HS-27A (cell line): ENCODE measurements at regions not wholly inside any gene's neighbourhood (a gene's known extent, or its start where the extent isn't known, plus 50 kb on each side); places are given as distances from the start of the nearest gene placed in this dataset.

Source experiments
- DNase-seq: peaks from one replicate; pipeline ENCODE4 v3.0.0-alpha.2; 2012; ENCODE audit warnings: low read depth, missing footprints

DNA sequence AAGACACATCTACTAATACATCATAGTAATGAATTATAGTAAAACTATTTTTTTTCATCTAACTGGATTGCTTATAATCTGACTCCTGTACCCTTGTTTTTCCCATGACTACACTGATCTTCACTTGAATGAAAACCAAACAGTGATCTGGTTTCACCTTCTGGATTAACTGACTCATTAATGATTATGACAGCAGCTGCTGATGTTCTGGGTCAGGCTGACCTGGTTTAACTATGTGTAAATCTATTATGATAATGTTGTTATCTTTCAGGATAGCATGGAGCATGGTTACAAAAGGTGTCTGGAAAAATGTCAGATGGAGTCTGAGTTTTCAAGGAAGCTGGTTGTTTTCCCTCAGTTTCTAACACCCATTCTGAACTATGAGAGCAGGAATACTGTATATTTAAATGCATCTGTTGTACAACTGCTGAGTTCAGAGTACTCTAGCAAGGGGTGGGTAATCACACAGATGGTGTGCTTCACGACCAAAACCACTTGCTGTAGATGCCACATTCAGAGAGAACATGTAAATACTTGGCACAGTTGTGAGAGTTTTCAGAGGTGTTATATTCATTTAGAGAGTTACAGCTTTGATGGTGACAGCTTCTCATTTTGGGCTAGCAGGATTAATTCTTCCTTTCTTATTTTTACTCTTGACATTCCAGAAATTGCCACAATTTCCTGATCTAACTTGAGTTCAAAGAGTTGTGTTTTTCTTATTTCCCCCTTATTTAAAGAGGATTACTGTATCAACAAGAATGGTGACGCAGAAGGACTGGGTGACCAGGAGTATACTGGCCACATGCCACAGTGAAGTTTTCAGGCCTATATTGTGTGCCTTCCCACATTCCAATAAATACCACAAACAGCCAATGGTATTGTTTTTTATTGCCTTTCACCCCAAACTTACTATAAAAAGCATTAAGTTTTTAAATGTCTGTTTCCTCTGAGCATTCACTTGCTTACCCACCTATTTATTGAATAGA, 249.7 kb upstream of the TET2 start:
- peak; percentile 29 for DNase-seq

DNA sequence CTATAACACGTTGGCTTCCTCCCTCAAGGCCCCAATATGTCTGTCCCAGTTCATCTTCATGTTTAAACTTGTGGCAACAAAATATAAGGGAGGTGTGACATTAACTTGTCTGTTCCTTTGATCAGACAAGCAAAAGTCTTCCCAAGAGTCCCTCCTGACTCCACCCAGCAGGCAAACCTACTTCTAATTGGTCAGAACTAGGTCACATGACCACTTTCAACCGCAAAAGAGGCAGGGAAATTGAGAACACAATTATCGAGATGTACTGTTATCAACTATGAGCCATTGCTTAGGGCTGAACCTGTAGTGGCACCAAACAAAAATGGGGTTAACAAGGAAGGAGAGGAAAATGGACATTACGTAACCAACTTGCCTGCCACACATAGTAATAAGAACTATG, 246.8 kb upstream of the TET2 start:
- no peak for DNase-seq

DNA sequence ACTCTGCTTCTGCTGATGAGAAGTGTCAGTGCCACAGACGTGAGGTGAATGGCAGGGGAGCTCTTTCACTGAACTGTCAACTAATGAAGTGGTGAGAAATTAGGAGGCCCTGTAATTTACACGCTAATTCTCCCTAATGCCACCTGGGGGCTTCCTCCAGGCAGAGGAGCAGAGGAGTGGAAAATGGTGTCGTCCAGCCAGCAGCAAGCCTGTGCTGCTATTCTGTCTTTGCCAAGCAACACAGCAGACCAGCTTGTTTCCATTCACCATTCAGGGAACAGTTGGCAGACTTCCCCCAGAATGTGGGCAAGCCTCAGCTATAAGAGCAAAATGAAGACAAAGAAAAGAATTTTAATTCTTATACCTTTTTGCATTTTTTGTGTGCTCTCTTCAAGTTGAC, 245.2 kb upstream of the TET2 start:
- no peak for DNase-seq

DNA sequence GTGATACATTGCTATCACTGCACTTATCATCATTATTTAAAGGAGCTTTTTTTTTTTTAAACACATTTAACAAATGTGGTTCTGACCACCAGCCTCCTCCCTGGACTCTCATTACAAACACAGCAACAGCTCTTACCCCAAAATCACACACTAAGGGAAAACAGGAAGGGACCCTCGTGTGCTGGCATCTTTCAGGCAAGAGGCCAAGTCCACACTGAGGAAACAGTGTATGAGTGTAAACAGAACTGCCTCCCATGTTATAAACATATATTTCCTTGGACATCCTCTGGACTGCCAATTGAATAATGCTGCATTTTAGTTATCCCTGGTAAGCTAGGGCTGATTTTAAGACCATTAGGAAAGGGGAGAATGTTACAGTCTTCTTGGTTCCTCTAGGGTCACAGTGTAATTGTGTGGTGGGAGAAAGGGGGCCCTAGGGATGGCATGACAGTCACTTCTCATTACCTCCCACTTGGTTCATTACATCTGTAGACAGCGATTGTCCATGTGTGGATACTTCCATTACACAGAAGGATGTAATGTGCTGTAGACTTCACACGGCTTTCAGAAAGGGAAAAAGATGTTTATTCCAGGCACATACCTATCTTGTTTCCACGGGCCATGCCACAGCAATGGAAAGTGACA, 244.6 kb upstream of the TET2 start:
- DNase-seq: no peak

DNA sequence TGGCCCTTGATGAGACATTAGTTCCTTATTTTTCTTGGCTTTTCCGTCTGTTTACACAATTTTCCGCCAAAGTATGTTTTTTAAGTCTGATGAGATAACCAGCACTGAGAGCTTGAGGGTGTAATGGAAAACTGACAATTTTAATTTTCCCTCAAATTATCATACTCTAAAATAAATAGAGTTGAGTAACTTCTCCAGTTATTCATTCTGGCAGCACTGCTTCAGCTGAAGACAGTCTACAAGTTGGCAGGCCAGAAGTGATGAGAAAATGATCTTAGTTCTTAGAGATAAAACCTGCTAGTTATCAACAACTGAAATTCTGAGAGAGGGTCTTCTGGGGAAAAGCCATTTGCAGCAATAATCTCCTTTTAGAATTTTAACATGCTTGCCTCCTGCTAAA, 241.6 kb upstream of the TET2 start:
- no peak for DNase-seq

DNA sequence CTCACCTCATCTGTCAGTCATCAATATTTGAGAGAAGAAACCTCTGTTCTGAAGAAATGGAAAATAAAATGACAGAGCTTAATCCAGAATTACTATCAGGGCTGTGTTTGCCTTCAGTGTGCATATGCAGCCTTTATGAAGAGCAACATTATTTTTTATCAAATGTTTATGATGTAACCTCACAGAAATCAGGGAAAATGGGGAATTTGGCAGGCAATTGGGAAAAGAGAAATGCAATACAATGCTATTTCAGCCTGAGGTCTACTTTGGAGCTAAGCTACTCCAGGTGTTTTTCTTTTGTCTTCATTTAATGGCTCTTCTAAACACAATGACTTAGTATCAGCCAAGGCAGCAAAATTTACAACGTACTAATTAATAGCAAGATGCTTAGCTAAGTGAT, 241.1 kb upstream of the TET2 start:
- no peak for DNase-seq

DNA sequence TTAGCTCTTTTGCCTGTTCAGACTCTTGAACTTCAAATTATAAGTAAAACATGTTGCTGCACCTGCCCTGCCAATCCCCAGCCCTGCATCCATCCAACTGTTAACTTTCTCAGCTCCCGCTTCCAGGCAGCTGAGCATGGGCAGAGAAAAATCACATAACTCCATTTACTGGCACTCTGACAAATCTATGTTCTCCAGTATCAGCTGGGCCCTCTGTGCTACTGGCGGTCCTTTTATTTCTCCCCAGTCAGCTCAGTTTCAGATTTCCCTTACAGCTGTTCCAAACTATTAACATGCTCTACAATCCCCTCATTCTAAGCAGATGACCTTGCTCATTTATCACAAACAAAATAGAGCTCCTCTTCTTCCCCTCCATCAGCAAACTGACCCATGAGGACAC, 240.4 kb upstream of the TET2 start:
- no peak for DNase-seq

DNA sequence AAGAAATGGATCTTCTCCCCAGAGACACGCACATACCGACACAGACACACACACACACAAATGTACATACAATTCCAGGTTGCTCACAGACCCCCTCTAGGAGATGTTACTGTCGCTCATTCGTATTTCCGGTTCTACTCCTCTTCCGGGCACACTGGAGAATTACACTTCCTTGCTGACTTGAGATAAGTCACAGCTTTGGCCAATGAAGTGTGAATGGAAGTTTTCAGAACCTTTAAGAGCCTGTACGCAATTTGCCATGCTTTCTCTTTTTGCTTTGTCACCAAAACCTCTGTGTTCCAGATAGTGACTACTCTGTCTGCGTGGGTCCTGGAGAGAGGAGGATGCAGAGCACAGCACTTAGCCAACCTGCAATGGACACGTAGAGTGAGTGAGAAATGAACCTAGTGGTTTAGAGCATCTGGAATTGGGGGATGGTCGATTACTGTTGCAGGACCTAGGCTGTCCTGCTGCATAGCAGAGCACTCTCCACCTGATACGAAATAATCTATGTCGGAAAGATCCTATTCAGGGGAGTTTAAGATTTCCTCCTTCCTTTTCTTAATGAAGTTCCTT, 239.5 kb upstream of the TET2 start:
- DNase-seq: no peak

DNA sequence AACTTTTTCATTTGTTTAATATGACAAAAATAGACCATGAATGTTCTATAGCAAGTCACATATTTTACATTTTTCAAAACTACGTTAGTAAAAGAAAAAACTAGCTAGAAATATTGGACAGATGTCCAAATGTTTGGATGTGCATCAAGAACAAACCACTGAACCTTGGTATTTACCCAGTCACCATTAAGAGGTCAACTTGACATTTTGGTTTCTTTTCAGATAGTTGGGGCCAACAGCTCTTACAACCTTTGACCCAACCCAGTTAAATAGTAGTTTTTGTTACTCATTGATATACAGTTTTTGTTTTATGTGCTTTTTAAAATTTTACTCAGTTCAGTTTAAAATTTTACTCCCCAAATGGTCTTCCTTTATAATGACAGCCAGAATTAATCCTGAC, 238.7 kb upstream of the TET2 start:
- DNase-seq: no peak

DNA sequence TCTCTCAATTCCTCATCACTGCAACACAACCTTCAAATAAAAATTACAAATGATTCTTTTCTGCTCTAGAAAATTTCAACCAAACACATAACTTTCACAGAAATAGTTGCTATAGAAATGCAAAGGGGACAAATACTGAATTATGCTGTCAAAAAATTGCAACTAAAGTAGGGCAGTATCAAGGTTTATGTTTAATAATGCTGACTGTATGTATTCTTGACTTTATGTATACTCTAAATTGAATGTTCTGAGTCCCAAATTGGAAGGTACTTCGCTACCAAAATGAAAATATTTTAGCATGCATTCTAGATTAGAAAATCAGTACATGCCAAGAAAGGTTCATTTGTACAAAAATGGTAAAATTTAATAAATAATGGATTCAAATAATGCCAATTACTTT, 237.3 kb upstream of the TET2 start:
- no peak for DNase-seq

DNA sequence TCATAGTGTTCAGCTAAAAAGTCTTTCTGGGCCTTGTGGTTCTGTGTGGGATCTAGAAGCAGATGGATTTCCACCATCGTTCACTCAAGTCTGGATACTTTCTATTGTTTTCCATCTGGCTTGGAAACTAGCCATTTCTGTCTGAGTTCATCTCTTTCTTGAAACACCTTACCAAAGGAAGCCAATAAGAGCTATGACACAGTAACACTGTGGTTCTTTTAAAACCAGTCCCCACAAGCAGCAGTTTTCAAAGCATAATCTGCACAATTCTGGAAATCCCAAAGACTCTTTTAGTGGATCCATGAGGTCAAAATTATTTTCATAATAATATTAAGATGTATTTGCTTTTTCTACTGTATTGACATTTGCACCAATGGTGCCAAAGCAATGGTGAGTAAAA, 234.2 kb upstream of the TET2 start:
- DNase-seq: no peak

DNA sequence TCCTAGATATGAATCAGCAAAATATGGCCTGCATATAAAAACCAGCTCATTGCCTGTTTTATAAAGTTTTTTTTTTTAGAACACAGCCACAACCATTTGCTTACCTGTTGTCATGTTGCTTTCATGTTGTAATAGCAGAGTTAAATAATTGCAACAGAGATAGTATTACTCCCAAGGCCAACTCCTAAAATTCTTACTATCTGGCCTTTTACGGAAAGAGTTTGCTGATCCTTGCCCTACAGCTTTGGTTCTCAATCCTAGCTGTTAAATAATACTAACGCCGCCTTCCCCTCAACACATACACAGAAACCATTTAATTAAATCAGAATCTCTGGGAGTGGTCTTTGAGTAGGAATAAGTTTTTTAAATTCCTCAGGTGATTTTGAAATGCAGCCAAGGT, 231.3 kb upstream of the TET2 start:
- no peak for DNase-seq

DNA sequence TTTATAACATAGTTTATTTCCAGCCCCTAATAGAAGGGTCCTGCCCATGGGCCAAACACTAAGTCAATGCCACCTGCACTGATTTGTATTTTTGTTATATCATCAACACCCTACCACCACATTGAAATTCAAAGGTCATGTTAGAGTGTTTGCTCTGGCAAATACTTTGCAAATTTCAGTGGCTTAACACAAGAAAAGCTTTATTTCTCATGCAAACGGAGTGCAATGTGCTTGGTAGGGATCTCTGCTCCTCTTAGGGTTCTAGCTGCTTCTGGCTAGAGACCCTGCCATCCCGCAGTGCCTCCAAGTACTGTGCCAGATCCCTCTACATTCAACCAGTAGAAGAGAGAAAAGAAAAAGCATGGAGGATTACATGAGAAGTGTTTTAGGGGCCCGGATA, 230.8 kb upstream of the TET2 start:
- no peak for DNase-seq

DNA sequence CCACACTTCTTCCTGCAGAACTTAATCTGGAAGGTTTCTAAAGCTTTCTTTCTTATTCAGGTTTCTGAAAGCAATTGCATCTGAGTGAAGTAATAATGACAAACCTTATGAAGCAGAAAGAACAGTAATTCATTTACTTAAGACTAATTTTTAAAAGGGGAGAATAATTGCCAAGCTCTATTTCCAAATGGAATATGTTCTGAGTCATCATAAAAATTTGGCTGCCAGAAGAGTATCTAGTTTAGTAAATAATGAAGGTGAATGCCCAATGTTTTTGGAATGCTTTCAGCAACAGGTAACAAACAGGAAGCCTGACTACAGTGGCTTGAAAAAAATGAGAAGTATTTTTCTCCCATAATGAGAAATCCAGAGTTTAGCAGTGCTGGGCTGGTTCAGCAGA, 227.3 kb upstream of the TET2 start:
- no peak for DNase-seq

DNA sequence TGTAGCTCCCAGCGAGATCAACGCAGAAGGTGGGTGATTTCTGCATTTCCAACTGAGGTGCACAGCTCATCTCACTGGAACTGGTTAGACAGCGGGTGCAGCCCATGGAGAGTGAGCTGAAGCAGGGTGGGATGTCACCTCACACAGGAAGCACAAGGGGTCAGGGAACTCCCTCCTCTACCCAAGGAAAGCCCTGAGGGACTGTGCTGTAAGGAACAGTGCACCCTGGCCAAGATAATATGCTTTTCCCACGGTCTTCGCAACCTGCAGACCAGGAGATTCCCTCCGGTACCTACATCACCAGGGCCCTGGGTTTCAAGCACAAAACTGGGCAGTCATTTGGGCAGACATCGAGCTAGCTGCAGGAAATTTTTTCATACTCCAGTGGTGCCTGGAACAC, 216.4 kb upstream of the TET2 start:
- DNase-seq: no peak

DNA sequence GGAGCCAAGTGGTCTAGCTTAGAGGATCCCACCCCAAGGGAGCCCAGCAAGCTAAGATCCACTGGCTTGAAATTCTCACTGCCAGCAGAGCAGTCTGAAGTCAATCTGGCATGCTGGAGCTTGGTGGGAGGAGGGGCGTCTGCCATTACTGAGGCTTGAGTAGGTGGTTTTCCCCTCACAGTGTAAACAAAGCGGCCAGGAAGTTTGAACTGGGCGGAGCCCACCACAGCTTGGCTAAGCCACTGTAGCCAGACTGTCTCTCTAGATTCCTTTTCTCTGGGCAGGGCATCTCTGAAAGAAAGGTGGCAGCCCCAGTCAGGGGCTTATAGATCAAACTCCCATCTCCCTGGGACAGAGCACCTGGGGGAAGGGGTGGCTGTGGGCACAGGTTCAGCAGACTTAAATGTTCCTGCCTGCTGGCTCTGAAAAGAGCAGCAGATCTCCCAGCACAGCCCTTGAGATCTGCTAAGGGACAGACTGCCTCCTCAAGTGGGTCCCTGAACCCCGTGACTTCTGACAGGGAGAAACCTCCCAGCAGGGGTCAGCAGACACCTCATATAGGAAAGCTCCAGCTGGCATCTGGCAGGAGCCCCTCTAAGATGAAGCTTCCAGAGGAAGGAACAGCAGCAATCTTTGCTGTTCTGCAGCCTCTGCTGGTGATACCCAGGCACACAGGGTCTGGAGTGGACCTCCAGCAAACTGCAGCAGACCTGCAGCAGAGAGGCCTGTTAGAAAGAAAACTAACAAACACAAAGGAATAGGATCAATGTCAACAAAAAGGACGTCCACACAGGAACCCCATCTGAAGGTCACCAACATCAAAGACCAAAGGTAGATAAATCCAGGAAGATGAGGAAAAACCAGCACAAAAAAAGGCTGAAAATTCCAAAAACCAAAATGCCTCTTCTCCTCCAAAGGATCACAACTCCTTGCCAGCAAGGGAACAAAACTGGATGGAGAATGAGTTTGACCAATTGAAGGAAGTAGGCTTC, 215.6 kb upstream of the TET2 start:
- DNase-seq: peak; percentile 30

DNA sequence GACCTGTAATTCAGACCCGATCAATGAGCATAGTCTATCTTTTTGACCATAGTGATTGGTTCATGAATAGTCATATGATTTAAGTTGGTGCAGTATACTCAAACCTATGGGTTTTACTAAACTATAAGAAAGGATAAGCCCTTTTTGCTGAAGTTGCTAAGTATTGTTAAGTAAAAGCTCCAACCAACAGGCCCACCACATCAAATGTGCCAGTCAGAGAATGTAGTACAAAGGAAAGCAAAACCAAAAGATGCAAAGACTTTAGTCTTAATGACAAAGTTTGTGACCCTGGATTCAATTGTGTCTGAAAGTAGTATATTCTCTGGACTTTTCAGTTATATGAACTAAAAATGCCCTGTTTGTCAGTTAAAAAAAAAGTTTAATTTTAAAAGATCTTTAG, 208.1 kb upstream of the TET2 start:
- DNase-seq: no peak

DNA sequence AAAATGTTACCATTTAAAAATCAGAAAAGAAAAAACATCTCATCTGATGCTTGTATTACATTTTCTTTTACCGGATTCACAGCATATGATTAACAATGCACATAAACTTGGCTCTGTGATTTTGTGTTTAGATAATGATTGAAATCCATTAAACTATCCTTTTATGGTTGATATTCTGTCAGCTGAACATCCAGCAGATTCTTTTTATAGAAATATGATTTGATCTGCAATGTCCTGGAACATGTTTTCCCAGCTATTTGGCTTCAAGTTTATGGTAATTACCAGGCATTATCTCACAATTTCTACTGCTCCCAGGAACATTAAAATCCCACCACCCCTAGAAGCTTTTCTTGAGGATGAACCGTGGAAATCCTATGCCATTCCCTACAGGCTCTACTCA, 205.7 kb upstream of the TET2 start:
- no peak for DNase-seq

DNA sequence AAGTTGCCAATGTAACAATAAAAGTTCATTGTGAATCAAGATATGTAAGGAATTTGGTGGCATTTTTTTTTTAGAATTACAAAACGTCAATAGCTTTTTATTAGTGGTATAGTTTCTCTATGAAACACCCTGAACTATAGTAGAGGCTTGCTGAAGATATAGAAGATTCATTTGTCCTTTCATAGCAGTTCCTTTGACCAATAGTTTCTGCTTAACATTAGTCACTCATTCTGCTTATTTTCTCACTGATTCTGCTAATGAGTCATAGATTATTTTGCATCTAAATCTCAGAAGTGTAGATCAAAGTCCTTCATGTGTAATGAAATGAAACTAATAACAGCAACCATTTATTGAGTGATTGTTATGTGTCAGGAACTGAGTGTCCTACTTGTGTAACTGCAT, 205.0 kb upstream of the TET2 start:
- DNase-seq: no peak

DNA sequence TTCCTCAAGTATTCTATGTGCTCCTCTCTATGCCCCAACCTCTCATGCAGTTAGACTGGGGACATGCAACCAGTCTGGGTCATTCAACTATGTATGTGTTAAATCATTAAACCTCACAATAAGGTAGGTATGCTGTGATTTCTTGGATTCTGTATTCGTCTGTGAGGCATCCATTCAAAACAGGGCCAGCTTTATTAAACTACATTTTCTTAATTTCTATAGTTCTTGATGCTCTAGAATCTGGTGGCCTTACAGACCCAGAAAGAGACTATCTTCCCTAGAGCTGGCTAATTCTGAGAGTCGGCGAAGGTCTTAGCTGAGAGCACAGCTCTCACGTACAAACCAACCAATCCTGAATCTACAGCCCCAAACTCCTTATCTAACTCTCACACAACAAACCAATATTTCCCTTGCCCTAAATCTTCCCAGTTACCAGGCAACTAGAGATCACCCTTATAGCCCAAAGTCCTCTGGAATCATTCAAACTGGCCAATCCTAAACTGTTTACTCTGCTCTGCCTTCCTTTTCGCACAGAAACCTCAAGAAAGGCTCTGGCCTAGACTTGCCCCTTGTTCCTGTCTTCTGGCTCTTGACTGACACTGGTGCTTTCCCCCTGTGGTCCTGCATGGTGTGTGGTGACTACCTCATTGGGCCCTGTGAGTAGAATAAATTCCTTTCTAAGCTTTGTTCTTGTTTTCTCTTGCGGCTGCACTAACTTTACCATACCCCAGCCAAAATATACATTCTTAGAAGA, 203.5 kb upstream of the TET2 start:
- DNase-seq: no peak

DNA sequence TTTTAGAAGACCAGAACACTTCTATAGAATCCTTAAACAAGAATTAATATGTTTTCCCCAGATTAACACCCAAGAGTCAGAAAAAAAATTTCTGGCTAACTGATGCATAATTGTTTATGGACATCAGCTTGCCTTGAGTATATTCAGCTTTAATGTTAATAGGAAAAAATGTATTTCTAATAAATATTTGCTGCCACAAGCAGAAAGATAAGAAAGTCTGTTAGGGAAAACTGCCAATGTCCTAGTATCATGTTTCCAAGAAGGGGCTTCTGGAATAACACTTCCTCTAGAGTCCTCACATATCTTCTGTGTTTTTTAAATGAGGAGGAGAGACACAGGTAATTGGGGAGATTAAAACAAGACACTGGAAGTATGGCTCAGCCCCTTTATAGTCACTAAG, 202.1 kb upstream of the TET2 start:
- no peak for DNase-seq
